DOHH2 (cell line): ENCODE measurements at regions not wholly inside any gene's neighbourhood (a gene's known extent, or its start where the extent isn't known, plus 50 kb on each side); places are given as distances from the start of the nearest gene placed in this dataset.

Experiments used
- EZH2phosphoT487 ChIP-seq: fragments of 200-600 bp; sonication (generic); IDR thresholded peaks from 2 replicates; pipeline ENCODE4 v1.6.1; 2017; ENCODE audit warnings: borderline replicate concordance, mild to moderate bottlenecking, antibody characterized with exemption, low read length, moderate library complexity, mixed read lengths
- TF ChIP-seq, protein P1 (sequence below): fragments of 200-600 bp; sonication (generic); IDR thresholded peaks from one replicate; pipeline ENCODE4 v1.5.1; 2014; ENCODE audit warnings: antibody characterized with exemption, mild to moderate bottlenecking, low read depth, low read length; ENCODE audit not compliant: poor library complexity, severe bottlenecking

DNA sequence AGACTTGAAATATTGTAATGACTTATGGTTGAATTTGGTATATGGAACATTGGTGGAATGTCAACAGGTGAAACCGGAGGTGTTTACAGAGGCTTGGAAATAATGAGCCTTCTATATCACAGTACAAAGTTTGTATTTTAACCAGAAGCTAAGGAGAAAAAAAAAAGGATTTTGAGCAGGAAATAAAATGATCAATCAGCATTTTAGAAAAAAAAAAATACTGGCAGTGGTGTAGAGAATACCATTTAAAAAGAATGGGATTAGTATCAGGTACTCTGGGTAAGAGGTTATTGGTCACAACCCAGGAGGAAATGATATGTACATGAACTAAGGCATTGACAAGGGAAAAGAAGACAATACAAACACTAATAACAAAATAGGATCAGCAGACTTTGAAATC is 587.1 kb upstream of the HTR2C start:
- TF ChIP-seq, protein P1, sequence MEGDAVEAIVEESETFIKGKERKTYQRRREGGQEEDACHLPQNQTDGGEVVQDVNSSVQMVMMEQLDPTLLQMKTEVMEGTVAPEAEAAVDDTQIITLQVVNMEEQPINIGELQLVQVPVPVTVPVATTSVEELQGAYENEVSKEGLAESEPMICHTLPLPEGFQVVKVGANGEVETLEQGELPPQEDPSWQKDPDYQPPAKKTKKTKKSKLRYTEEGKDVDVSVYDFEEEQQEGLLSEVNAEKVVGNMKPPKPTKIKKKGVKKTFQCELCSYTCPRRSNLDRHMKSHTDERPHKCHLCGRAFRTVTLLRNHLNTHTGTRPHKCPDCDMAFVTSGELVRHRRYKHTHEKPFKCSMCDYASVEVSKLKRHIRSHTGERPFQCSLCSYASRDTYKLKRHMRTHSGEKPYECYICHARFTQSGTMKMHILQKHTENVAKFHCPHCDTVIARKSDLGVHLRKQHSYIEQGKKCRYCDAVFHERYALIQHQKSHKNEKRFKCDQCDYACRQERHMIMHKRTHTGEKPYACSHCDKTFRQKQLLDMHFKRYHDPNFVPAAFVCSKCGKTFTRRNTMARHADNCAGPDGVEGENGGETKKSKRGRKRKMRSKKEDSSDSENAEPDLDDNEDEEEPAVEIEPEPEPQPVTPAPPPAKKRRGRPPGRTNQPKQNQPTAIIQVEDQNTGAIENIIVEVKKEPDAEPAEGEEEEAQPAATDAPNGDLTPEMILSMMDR, result no peak
- no peak for TF ChIP-seq EZH2phosphoT487
